GM21360 (cell line): ENCODE measurements at regions not wholly inside any gene's neighbourhood (a gene's known extent, or its start where the extent isn't known, plus 50 kb on each side); places are given as distances from the start of the nearest gene placed in this dataset.

Experiments
- ATAC-seq: cut with Tn5 transposase; IDR thresholded peaks from one replicate; pipeline ENCODE4 v1.9.1; 2021; ENCODE audit warnings: mild to moderate bottlenecking, moderate library complexity; ENCODE audit not compliant: unreplicated experiment

- ATAC-seq, result no peak
These were observed 133.6 kb downstream of the UBE2E3 start for GRCh38 chr2:181114021-181114420.

DNA sequence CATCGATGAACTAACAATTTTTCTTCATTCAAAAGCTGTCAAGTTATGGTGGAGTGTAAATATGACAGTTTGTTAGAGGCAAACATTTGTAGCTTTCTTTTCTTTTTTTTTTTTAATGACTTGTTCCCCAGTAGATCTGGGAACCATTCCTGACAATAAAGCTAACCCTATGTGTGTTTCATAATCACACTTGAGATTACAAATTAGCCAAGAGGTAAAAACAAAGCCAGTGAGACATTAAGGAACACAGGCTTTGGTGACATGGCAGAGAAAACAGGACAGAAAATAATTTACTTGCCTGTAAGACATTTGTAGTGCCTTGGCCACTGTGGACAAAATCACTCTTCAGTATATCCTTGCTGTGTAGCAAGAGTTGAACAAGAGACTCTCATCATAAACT lies 135.9 kb downstream of the UBE2E3 start:
- no peak for ATAC-seq

- no peak for ATAC-seq
These were observed 137.0 kb downstream of the UBE2E3 start for GRCh38 chr2:181117206-181117925.

DNA sequence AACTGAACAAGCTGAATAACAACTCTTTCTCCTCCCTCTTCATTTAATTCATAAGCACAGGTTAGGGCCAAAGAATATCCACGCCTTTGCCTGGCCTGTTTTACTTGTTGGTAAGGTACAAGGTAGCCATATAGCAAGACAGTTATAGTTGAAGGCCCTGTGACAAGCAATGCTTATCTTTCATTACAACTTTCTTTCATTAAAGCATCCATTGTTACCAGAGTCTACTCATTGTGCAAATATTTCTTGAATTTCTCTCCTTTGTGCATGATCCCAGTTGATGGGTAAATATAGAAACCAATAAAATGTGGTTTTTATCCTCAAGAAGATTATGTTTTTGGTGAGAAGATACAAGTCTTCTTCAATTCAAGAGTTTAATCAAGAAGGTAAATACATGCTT lies 140.2 kb downstream of the UBE2E3 start:
- no peak for ATAC-seq

- ATAC-seq, result no peak
These were observed 141.6 kb downstream of the UBE2E3 start for GRCh38 chr2:181121996-181122395.

DNA sequence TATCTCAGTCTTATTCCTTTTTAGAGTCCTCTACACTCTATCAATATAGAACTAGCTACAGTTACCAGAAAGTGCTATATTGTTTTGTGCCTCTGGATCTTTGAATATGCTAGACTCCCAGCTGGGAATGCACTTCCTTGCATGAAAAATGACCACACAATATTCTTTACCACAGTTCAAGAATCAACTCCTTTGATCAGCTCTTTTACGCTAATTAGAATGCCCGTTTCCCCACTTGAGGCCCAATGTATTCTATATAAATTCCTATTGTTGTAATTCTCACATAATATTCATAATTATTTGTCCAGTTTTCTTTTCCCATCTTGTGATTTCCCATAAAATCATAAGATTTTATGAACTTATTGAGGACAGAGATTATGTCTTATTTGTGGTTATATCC lies 142.2 kb downstream of the UBE2E3 start:
- no peak for ATAC-seq

GRCh38 chr2:181123798-181124231 lies 143.4 kb downstream of the UBE2E3 start:
- peak; percentile 91 for ATAC-seq

GRCh38 chr2:181124497-181124896 lies 144.1 kb downstream of the UBE2E3 start:
- ATAC-seq, result no peak

DNA sequence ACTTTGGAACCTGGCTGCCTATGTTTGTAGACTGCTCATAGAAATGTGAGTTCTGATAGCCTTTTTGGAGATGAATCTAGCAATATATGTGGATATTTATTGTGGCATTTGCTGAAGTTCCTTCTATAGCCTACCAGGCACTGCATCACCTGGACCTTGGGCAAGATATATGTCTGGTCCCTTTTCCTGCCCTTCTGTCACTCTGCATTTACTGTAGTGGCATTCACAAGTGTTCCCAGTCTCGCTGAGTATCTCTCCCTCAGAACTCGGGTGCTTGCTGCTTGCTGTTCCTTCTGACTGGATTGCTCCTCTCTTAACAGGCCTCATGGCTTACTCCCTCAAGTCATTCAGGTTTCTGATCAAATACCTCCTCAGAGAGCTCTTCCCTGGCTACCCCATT lies 145.0 kb downstream of the UBE2E3 start:
- ATAC-seq, result no peak

DNA sequence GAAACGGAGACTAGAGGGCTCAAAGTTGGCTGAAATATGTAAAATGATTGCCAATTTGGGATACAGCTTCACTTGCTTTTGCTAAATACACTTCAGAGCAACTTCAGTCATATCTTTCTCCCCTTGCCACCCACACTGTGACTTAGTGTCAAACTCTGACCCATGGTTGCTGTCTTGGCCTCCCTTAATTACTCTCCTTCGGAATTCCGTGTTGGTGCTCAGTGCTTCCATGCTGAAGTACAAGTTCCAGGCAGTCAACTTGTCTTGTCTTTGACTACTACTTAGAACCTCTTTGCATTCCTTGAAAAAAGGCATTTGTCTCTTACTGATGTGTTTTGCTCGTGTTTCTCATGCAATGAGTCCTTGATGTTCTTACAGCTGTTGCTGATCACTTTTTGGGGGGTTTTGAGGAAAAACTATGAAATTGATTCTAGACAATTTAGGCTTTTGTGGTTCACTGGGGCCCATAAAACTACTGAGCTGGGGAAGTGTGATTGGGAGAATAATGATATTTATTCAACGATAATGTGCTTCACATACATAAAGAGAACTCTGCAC lies 146.0 kb downstream of the UBE2E3 start:
- no peak for ATAC-seq

DNA sequence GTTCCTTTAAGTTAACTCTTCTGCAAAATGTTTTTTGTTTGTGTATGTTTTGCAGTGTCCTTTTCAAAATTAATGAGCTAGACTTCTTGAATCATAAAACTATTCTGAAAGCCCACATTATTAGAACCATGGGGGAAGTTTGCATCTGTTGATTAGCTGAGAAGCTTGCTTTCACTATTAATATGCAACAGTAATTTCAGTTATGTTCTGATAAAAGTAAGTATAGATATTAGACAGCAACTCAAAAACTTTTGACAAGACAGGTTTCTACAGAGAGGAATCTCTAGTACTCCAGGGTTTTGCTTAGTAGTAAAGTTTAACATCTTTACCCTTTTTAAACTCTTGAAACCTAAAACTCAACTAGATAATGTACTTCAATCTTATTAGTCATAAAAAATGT lies 147.8 kb downstream of the UBE2E3 start:
- ATAC-seq, result peak; percentile 72

- no peak for ATAC-seq
These were observed 149.1 kb downstream of the UBE2E3 start for GRCh38 chr2:181129364-181130056.

DNA sequence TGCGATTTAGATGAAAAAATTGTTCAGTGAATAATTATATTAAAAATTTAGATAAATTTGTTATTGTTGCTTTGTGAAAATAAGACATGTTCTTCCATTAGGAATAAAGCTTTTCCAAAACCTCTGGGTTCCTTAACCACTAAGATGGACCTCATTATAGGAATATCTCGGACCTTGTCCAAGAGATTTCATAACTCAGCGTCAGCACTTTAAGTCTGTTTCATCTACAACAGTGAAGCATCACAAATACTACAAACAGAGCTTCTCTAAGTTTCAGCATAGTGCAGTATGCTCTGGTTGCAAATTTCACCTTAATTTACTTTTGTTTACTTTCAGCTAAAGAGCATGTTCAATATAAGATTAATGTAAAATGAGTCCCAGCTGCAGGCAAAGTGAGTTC lies 150.3 kb downstream of the UBE2E3 start:
- ATAC-seq, result no peak

- no peak for ATAC-seq
These were observed 151.2 kb downstream of the UBE2E3 start for GRCh38 chr2:181131584-181131983.

GRCh38 chr2:181138816-181139215 lies 158.4 kb downstream of the UBE2E3 start:
- ATAC-seq, result no peak

GRCh38 chr2:181139831-181140230 lies 159.4 kb downstream of the UBE2E3 start:
- no peak for ATAC-seq

DNA sequence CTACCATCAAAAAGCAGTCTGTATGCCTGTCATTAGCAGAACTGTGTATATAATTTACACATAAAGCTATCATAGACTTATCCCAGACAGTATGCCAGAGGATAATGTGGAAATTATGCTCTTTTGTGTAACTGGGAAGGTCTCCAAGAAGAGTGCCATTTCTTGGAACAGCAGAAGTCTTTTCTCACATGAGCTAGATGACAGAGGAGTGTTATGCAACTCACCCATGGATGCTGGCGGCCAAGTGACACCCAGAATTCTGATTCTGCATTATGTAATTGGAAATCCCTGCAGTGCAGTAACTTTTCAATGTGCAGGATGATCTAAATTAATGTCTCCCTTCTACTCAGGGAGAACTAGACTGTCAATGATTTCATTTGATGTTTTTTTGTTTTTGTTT lies 160.0 kb downstream of the UBE2E3 start:
- no peak for ATAC-seq

GRCh38 chr2:181140928-181141327 lies 160.5 kb downstream of the UBE2E3 start:
- ATAC-seq, result no peak

GRCh38 chr2:181141676-181142075 lies 161.3 kb downstream of the UBE2E3 start:
- no peak for ATAC-seq

DNA sequence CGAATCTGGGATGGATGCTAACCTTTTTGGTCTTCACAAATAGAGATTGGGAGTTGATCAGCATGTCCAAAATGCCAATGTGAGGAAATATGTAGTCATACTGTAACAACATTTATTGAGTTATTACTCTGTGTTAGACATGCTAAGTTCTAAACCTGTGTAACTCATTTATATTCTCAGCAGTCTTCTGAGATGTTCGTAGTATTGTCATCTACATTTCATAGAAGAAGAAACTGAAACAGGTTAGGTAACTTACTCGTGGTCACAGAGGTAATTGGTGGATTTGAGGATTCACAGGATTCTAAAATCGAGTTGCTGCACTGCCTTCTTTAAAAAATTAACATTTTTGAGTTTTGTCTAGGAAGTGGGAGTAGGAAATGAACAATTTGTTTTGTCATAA lies 162.1 kb downstream of the UBE2E3 start:
- no peak for ATAC-seq

DNA sequence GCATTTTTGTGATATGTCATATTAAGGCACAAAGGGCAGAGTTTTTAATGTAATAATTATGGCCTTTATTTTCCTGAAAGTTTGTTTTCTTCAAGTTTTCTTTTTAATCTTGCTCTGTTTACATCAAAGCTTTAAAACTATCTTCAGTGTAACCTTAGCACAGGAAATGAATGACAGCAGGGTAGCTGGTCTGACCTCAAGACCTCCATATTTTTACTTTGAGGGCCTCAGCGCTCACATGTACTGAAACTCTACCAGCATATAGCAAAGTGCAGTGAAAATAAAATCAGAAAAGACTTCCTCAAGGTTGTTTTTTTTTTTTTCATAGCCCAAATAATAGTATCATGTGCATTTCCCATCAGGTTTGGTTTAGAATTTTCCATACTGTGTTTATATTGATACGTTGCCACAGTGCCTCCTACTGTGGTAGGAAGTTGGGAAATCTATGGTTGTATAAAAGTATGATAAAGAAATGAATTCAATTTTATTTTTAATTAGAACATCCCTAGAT lies 163.4 kb downstream of the UBE2E3 start:
- ATAC-seq, result no peak

- no peak for ATAC-seq
These were observed 165.2 kb downstream of the UBE2E3 start for GRCh38 chr2:181145645-181146044.
